NOMO-1 treated with dmso at 0.1 percent for 144 hours (cell line): ENCODE measurements at regions not wholly inside any gene's neighbourhood (a gene's known extent, or its start where the extent isn't known, plus 50 kb on each side); places are given as distances from the start of the nearest gene placed in this dataset.

Source experiments
- DNase-seq: peaks from one replicate; lab custom pipeline; 2025; ENCODE audit not compliant: unreplicated experiment; lab: John Stamatoyannopoulos, UW

GRCh38 chr6:25035512-25036435 lies 100.0 kb upstream of the RIPOR2 start:
- no peak for DNase-seq

DNA sequence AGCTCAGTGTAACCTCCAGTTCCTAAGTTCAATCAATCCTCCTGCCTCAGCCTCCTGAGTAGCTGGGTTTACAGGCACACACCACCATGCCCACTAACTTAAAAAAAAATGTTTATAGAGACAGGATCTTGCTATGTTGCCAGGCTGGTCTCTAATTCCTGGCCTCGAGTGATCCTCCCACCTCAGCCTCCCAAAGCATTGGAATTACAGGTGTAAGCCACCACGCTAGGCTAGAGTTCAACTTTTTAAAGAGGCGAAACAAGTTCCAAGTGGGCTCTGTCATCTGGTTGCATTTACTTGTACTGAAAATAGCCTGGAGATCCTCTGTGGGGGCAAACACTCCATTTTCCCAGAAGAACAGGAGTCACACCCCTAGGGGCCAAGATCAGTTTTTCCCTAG lies 100.7 kb upstream of the RIPOR2 start:
- DNase-seq, result no peak

DNA sequence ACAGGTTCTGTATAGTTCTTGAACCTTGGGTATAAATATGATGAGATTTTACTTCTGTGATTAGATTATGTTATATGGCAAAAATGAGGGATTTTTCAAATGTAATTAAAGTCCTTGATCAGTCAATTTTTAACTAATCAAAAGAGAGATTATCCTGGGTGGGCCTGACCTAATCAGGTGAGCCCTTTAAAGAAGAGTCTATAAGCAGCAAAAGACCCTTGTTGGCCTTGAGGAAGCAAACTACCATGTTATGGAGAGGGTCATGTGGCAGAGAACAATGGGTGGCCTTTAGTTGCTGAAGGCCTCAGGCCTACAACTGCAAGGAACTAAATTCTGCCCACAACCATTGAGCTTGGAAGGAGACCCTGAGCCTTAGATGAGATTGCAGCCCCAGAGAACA lies 102.5 kb upstream of the RIPOR2 start:
- DNase-seq, result no peak

GRCh38 chr6:25038999-25039398 lies 103.2 kb upstream of the RIPOR2 start:
- no peak for DNase-seq

GRCh38 chr6:25041485-25042035 lies 105.8 kb upstream of the RIPOR2 start:
- no peak for DNase-seq

DNA sequence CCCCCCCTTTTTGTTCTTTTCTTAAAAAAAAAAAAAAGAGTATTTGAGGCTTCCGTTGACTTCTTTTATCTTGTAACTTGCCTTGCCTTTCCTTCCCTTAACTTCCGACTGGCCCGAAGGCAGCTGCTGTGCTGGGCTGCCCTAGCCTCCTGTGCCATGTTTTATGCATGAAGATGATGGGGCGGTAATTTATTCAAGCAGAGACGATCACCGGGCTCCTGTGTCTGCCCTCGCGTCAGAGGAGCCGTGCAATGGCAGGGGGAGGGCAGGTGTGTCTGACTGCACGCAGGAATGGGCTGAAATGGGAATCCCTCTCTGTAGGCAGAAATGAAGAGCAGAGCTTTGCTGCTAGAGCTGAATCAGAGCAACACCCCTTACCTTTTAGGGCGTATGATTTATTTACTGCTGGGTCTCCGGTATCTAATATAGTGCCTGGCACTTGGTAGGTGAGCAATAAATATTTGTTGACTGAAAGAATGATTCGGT lies 106.3 kb upstream of the RIPOR2 start:
- DNase-seq, result no peak

- no peak for DNase-seq
Observed at GRCh38 chr6:25042536-25042935, 106.8 kb upstream of the RIPOR2 start.

DNA sequence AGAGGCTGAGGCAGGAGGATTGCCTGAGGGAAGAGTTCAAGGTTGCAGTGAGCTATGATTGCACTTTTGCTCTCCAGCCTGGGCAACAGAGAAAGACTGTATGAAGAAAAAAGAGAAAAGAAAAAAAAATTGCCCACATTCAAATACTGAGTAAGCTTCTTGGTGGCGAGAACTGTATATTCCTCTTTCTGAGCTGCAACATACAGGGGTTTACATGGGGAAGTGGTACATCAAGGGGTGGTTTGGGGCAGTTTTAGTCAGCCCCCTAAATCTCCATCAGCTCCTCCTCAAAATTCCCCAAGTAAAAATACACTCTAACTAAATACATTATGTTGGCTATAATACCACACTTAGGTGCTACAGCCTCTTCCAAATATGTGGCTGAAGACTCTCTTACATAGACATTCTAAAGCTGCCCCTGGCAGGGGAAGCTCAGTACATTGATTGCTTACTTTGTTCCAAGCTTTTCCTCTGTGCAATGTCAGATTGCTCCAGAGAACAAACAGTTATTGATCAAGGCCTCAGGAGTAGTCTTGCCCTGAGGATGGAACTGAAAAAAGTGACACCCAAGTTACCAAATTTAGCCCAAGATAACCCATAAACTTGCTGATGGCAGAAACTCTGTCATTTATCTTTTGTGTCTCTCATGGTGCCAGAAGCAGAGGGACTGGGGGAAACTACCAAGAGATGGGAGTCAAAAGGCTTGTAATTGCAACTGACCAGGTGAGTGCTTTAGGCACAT lies 107.4 kb upstream of the RIPOR2 start:
- DNase-seq, result no peak

- no peak for DNase-seq
Observed at GRCh38 chr6:25043892-25044291, 108.1 kb upstream of the RIPOR2 start.

DNA sequence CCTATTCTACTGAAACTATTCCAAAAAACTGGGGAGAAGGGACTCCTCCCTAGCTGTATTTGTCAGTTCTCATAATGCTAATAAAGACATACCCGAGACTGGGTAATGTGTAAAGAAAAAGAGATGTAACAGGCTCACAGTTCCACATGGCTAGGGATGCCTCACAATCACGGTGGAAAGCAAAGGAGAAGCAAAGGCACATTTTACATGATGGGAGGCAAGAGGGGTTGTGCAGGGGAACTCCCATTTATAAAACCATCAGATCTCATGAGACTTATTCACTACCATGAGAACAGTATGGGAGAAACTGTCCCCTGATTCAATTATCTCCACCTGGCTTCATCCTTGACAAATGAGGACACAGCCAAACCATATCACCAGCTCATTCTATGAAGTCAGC lies 111.2 kb upstream of the RIPOR2 start:
- DNase-seq, result no peak

GRCh38 chr6:25050356-25050755 lies 114.6 kb upstream of the RIPOR2 start:
- peak; percentile 94 for DNase-seq

DNA sequence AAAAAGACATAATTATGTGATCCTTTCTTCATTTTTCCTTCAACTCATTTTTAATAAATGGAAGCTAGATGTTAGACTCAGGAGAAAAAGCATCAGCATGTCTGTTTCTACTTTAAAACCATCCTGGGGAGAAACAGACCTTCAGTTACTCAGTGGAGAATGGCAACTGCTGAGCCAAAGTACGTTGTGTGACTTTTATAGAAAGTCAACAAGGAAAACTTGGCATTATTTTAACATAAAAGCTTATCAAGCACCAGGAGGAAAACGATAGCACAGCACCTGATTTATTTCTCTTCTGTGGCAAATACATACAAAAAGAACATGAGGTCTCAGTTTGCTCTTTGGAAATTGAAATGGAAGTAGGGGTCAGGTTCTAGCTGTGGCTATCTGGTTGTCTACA lies 115.3 kb upstream of the RIPOR2 start:
- DNase-seq, result no peak

DNA sequence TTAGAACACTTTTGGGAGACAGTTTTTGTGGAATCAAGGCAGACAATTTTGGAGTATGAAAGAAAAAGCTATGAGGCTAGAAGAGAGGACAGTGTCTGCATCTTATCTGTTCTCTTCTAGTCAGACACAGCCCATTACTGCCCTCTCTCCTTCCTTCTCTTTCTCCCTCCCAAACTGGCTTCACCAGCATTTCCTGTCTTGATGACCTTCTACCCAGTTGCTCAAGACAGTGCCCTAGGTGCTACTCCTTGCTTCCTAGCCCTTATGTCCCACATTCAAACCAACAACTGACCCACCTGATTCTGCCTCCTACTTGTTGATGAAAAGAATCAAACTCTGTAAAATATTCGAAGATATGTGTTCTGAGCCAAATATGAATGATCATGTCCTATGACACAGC lies 116.4 kb upstream of the RIPOR2 start:
- no peak for DNase-seq

DNA sequence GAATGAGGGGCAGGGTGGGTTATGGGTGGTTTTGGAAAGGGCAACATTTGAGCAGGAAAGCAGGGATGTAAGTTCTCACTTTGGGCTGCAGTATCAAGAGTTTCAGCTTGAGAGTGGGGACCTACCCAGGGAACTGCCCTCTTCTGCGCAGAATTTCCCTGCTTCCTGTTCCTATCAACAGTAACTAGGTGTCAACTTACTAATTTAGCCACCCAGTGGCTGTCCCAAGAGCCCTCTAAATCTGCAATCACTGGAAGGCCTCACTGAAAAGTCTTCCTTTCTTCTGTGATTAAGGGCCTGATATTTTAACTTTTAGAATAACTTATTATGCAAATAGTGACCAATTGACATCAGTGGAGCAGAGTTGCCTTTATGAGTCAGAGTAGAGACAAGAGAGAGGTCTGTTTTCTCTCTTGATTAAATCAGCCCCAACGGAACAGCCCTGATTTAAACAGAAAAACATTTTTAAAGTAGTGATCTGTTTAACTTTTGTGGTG lies 118.2 kb upstream of the RIPOR2 start:
- DNase-seq, result peak; percentile 13

- DNase-seq, result no peak
Observed at GRCh38 chr6:25054469-25054868, 118.7 kb upstream of the RIPOR2 start.

DNA sequence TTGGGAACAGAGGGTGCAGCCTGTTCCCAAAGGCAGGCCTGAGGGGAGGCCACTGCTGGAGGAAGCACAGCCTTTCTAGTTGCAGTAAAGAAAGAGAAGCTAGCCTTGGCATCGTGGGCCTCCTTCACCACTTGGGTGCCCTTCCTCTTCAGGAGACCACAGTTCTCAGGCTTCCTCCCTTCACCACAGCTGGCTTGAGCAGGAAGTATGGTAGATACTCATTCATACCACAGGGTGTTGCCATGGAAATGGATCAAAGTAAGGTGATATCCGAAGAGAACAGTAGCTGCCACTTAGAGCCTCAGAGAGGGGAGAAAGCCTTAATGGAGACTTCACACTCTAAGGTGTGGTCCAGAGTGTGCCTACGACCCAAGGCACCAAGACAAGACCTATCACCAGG lies 120.4 kb upstream of the RIPOR2 start:
- peak; percentile 83 for DNase-seq

GRCh38 chr6:25057111-25057905 lies 121.5 kb upstream of the RIPOR2 start:
- DNase-seq, result no peak

- DNase-seq, result no peak
Observed at GRCh38 chr6:25058441-25058840, 122.7 kb upstream of the RIPOR2 start.

DNA sequence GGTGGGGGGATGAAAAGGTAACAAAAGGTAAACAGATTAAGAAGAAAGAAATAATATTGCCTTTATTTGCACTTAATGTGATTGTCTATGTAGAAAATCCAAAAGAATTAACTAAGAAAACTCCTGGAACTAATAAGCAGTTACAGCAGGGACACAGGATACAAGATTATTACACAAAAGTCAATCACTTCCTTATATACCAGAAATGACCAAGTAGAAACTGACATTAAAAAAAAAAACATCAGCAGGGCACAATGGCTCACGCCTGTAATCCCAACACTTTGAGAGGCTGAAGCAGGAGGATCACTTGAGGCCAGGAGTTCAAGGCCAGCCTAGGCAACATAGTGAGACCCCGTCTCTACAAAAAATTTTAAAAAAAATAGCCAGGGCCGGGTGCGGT lies 123.2 kb upstream of the RIPOR2 start:
- DNase-seq, result no peak

- no peak for DNase-seq
Observed at GRCh38 chr6:25060522-25060921, 124.8 kb upstream of the RIPOR2 start.
